ENCODE measurements at regions not wholly inside any gene's neighbourhood (a gene's known extent, or its start where the extent isn't known, plus 50 kb on each side); places are given as distances from the start of the nearest gene placed in this dataset.

DNA sequence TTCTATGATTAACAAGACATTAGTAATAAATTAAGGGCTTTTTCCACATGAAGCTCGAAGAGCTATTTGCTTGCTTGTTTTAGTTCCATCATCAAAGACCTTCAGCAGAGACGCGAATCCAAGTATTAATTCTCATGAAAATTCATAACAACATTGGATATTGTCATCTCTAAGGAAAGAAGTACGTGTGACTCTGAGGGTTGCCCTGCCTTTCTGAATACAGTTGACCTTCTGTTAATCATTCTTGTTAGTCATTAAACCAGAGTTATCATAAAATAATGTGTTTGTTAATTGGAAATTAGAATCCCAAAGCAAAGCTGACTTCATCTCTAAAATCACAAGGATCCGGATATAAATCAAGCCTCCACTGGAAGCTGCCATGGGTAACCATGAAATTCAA is 222.5 kb downstream of the ZNF608 start:
- Histone ChIP-seq H3K9ac (ENCODE audit: insufficient read depth, low read length) (no peak overlapping the region), H3K9me3 (ENCODE audit: control insufficient read depth, insufficient read depth, low read depth, low read length) (no peaks in the 10 kb centered on the region), H3K4me3 (replicated peaks in 1 of 4; ENCODE audit: control extremely low read depth in 1 of 4, insufficient read depth in 1 of 4, low read depth in 3 of 4, low read length in 4 of 4) (no peak overlapping the region), H4K20me1 (ENCODE audit: control insufficient read depth, extremely low read depth, insufficient read depth, low read length) (no peaks in the 10 kb centered on the region), H3K27ac (ENCODE audit: insufficient read depth, low read length) (no peak overlapping the region), H3K79me2 (ENCODE audit: control insufficient read depth, insufficient read depth, low read length) (no peaks in the 10 kb centered on the region), H3K27me3 (ENCODE audit: control insufficient read depth, insufficient read depth, low read length) (no peaks in the 10 kb centered on the region), H3K36me3 (ENCODE audit: control insufficient read depth, insufficient read depth, low read length) (no peaks in the 10 kb centered on the region), H2AFZ (ENCODE audit: low read length) (no peak overlapping the region), H3K4me2 (ENCODE audit: extremely low read depth, insufficient read depth, low read length) (no peak overlapping the region), H3K4me1 (ENCODE audit: control insufficient read depth, extremely low read depth, insufficient read depth, low read length) (no peaks in the 10 kb centered on the region)
- no peak for DNase-seq (ENCODE audit: low read depth in 2 of 2)
- no peak for TF ChIP-seq EZH2 (IDR thresholded peaks at IDR 0.05; ENCODE audit: low read length, missing control alignments)
- TF ChIP-seq, protein P1, sequence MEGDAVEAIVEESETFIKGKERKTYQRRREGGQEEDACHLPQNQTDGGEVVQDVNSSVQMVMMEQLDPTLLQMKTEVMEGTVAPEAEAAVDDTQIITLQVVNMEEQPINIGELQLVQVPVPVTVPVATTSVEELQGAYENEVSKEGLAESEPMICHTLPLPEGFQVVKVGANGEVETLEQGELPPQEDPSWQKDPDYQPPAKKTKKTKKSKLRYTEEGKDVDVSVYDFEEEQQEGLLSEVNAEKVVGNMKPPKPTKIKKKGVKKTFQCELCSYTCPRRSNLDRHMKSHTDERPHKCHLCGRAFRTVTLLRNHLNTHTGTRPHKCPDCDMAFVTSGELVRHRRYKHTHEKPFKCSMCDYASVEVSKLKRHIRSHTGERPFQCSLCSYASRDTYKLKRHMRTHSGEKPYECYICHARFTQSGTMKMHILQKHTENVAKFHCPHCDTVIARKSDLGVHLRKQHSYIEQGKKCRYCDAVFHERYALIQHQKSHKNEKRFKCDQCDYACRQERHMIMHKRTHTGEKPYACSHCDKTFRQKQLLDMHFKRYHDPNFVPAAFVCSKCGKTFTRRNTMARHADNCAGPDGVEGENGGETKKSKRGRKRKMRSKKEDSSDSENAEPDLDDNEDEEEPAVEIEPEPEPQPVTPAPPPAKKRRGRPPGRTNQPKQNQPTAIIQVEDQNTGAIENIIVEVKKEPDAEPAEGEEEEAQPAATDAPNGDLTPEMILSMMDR (conservative IDR thresholded peaks at IDR 0.05 in 1 of 2, IDR thresholded peaks at IDR 0.05 in 1 of 2; ENCODE audit: low read depth in 1 of 2, low read length in 2 of 2): no peak

DNA sequence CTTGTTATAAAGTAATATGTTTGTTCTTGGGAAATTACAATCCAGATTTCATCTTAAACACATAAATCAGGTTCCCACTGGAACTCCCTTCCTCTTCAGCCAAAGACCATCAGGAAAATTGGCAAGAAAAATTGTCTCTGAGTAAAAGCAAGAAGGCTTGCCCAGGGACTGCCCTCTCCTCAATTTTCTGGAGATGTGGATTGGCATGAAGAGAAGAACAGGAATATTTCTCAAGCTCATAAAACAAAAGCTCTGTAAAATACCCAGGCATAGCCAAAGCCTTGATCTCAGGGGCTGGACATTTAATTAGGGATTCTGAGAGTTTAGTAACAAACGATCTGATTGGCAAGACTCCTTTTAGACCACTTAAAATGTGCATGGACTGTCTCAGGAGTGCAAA is 223.4 kb downstream of the ZNF608 start:
- Histone ChIP-seq H3K27ac (ENCODE audit: insufficient read depth, low read length) (no peak overlapping the region), H3K4me1 (ENCODE audit: control insufficient read depth, extremely low read depth, insufficient read depth, low read length) (no peaks in the 10 kb centered on the region), H2AFZ (ENCODE audit: low read length) (no peak overlapping the region), H3K9ac (ENCODE audit: insufficient read depth, low read length) (no peak overlapping the region), H3K27me3 (ENCODE audit: control insufficient read depth, insufficient read depth, low read length) (no peaks in the 10 kb centered on the region), H3K4me2 (ENCODE audit: extremely low read depth, insufficient read depth, low read length) (no peak overlapping the region), H4K20me1 (ENCODE audit: control insufficient read depth, extremely low read depth, insufficient read depth, low read length) (no peaks in the 10 kb centered on the region), H3K79me2 (ENCODE audit: control insufficient read depth, insufficient read depth, low read length) (no peaks in the 10 kb centered on the region), H3K9me3 (ENCODE audit: control insufficient read depth, insufficient read depth, low read depth, low read length) (no peaks in the 10 kb centered on the region), H3K36me3 (ENCODE audit: control insufficient read depth, insufficient read depth, low read length) (no peaks in the 10 kb centered on the region), H3K4me3 (replicated peaks in 1 of 4; ENCODE audit: control extremely low read depth in 1 of 4, insufficient read depth in 1 of 4, low read depth in 3 of 4, low read length in 4 of 4) (no peak overlapping the region)
- no peak for DNase-seq (ENCODE audit: low read depth in 2 of 2)
- TF ChIP-seq, protein P1 (conservative IDR thresholded peaks at IDR 0.05 in 1 of 2, IDR thresholded peaks at IDR 0.05 in 1 of 2; ENCODE audit: low read depth in 1 of 2, low read length in 2 of 2): no peak
- no peak for TF ChIP-seq EZH2 (IDR thresholded peaks at IDR 0.05; ENCODE audit: low read length, missing control alignments)

DNA sequence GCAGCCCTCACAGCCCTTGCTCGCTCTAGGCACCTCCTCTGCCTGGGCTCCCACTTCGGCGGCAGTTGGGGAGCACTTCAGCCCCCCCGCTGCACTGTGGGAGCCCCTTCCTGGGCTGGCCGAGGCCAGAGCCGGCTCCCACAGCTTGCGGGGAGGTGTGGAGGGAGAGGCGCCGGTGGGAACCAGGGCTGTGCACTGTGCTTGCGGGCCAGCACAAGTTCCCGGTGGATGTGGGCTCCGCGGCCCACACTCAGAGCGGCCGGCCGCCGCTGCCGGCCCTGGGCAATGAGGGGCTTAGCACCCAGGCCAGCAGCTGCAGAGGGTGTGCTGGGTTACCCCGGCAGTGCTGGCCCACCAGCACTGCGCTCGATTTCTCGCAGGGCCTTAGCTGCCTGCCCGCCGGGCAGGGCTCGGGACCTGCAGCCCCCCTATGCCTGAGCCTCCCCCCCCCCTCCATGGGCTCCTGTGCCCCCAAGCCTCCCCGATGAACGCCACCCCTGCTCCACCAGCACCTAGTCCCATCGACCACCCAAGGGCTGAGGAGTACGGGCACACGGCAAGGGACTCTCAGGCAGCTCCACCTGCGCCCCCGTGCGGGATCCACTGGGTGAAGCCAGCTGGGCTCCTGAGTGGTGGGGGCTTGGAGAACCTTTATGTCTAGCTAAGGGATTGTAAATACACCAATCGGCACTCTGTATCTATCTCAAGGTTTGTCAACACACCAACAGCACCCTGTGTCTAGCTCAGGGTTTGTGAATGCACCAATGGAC is 224.8 kb downstream of the ZNF608 start:
- TF ChIP-seq, protein P1 (conservative IDR thresholded peaks at IDR 0.05 in 1 of 2, IDR thresholded peaks at IDR 0.05 in 1 of 2; ENCODE audit: low read depth in 1 of 2, low read length in 2 of 2): no peak
- no peak for TF ChIP-seq EZH2 (IDR thresholded peaks at IDR 0.05; ENCODE audit: low read length, missing control alignments)
- H3K27ac ChIP-seq (ENCODE audit: insufficient read depth, low read length): no peak overlapping the region
- no peaks in the 10 kb centered on the region for H3K79me2 ChIP-seq (ENCODE audit: control insufficient read depth, insufficient read depth, low read length)
- H3K4me1 ChIP-seq (ENCODE audit: control insufficient read depth, extremely low read depth, insufficient read depth, low read length): no peaks in the 10 kb centered on the region
- no peak overlapping the region for H3K4me3 ChIP-seq (replicated peaks in 1 of 4; ENCODE audit: control extremely low read depth in 1 of 4, insufficient read depth in 1 of 4, low read depth in 3 of 4, low read length in 4 of 4)
- H3K9me3 ChIP-seq (ENCODE audit: control insufficient read depth, insufficient read depth, low read depth, low read length): no peaks in the 10 kb centered on the region
- H3K36me3 ChIP-seq (ENCODE audit: control insufficient read depth, insufficient read depth, low read length): no peaks in the 10 kb centered on the region
- H3K9ac ChIP-seq (ENCODE audit: insufficient read depth, low read length): no peak overlapping the region
- H2AFZ ChIP-seq (ENCODE audit: low read length): no peak overlapping the region
- no peaks in the 10 kb centered on the region for H4K20me1 ChIP-seq (ENCODE audit: control insufficient read depth, extremely low read depth, insufficient read depth, low read length)
- no peak overlapping the region for H3K4me2 ChIP-seq (ENCODE audit: extremely low read depth, insufficient read depth, low read length)
- no peaks in the 10 kb centered on the region for H3K27me3 ChIP-seq (ENCODE audit: control insufficient read depth, insufficient read depth, low read length)
- no peak for DNase-seq (ENCODE audit: low read depth in 2 of 2)

Data from fibroblast of lung (primary cell).